Middle frontal gyrus (tissue), 1 donor: ENCODE measurements at regions not wholly inside any gene's neighbourhood (a gene's known extent, or its start where the extent isn't known, plus 50 kb on each side); places are given as distances from the start of the nearest gene placed in this dataset.

ENCODE experiments used
- DNase-seq: peaks from one replicate; pipeline ENCODE4 v3.0.0-alpha.2; 2015; ENCODE audit warnings: low spot score; ENCODE audit errors: extremely low spot score

DNA sequence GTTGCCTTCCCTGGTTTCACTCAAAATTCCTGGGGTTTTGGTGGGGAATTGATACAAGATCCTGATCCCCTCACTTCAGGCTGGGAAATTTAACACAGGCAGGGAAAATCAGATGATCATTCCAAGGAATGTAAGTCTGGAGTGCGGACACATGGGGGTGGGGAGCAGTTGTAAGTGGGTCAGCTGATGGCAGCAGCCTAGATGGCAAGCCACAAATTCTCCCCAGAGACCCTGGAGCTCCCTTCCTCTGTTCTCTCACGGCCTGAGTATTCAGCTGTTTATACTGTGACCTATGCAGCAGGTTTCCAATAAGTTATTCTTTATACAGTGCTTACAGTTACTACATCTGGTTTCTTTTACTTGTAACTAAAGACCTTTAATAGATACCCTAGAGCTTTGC is 144.9 kb downstream of the SH3BGRL2 start:
- no peak for DNase-seq

DNA sequence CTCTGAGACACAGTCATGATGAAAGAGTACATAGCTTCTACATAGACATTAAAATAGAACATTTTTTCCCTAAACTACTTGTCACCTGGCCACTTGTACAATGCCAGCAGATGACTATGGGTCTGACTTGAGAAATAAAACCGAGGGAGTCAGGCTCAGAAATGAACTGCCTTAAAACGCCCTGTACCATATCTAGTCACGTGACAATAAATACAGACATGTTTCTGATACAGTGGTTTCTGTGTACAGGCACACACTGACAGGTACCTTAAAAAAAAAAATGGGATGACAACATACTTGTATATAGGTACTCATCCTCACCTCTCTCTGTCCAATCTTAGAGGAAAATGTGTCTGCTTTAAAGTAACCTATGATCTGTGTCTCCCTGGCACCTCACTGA is 144.1 kb downstream of the SH3BGRL2 start:
- DNase-seq = no peak

- no peak for DNase-seq
Observed at GRCh38 chr6:79764747-79765146, 133.6 kb downstream of the SH3BGRL2 start.

DNA sequence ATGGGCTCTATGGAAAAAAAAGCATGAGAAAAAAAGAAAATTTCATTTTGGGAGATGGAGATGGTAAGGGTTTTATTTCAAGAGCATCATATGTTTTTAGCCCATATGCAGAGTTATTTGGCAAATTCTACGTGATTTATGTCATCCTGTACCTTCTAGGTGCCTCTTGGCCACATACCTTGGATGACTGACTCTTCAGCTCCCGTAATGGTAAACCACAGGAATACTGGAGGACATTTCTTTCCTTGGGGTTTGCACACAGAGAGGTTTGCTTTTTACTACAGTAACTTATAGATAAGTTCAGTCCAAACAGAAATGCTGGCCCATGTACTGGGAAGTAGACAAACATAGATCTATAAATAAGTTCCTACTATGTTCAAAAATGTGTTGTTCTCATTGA is 132.2 kb downstream of the SH3BGRL2 start:
- DNase-seq = no peak

DNA sequence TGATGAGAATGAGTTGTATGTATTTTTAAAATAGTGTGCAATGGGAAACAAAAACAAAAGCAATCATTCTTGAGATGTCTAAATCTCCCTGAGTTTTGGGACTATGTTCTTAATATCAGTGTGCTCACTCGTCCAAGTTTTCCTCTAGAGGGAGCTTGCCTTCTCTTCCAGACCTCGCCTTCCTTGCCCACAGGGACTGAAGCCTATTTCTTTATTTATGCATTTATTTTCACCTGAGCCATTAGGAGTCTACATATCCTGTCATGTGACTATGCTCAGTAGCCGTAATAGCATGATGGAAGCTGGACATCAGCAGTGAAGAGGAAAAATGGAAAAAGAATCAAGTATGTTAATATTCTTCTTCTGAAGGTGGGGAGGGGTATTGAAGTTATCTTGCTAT is 131.2 kb downstream of the SH3BGRL2 start:
- no peak for DNase-seq

DNA sequence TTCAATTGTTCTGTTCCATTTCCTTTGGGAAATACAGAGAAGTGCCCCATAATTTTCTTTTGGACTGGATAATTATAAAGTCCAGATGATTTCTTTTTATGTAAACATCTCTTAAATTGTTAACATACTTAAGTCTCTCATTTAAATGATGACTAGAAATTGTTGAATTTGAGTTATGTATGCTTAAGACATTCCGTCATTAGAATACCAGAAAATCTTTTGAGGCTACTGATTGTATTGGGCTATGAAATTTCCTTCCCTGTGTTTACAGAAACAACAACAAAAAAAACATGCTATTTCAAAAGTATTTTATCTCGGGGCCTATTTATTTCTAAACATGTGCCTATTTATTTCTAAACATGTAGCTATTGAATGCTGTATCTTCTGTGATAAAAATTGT is 125.4 kb downstream of the SH3BGRL2 start:
- DNase-seq = no peak

GRCh38 chr6:79755967-79756366 is 124.8 kb downstream of the SH3BGRL2 start:
- DNase-seq = no peak
